Activated CD8-positive, alpha-beta memory T cell treated with anti-CD3 and anti-CD28 coated beads, Interleukin-2, amount 50 U/mL, for 48 hours (primary cell): ENCODE measurements at regions not wholly inside any gene's neighbourhood (a gene's known extent, or its start where the extent isn't known, plus 50 kb on each side); places are given as distances from the start of the nearest gene placed in this dataset.

Experiments used
- DNase-seq: peaks from one replicate; pipeline ENCODE4 v3.0.0-alpha.2; 2020

DNA sequence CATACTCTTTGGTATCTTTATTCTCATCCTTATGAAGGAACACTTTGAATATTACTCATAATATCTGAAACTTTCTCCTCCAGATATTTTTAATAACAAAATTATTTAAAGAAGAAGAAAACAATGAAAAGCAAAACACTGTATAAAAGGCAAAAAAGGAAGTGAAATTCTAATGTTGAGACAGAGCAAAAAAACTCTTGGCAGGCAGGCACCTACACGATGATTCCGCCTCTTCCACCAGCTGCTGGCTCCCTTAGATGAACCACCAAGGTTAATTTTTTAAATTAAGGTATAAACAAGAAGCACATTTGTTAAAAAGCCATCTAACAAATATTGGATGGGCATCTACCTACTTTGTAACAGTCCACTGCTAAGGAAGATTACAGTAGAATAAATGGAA, 434.7 kb downstream of the EPHA4 start:
- DNase-seq, result no peak

DNA sequence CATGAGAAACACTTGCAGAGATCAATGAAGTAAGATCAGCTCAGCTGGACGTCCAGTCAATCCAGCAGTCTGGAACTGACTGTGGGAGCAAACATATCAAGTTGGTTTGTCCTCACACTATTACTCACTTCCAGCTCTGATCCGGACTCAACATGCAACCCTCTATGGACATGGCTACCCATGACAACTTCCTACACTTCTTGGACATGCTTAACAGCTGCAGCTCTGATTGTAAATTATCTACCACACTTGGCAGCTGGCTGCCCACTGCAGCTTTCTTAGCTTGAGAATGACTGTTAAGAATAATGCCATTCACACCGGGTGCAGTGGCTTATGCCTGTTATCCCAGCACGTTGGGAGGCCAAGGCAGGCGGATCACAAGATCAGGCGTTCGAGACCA, 429.8 kb downstream of the EPHA4 start:
- no peak for DNase-seq

GRCh38 chr2:221143231-221143630, 428.9 kb downstream of the EPHA4 start:
- no peak for DNase-seq

DNA sequence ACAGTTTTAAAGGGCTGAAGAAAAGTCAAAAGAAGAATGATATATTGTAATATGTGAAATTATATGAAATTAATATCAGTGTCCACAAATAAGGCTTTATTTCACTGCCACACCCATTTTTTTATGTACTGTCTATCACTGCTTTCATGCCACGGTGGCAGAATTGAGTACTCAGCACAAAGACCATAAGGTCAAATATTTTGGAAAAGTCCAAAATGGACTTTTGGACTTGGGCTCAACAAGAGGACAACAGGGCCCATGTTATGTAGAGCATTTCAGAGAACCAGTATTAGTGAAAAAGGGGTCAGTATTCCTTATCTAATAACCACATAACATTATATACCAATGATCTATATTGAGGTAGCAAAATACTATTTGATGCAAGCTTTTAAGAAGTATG, 427.2 kb downstream of the EPHA4 start:
- DNase-seq, result no peak

DNA sequence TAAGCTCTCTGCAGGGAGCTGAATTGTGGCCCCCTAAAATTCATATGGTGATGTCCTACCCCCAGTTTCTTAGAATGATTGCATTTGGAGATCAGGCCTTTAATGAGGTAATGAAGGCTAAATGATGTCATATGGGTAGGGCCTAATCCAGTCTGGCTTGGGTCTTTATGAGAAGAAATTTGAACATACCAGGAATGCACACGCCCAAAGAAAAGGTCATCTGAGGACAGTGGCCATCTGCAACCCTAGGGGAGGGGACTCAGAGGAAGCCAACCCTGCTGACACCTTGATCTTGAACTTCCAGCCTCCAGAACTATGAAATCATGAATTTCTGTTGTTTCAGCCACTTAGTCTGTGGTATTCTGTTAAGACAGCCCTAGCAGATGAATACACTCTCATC, 426.7 kb downstream of the EPHA4 start:
- no peak for DNase-seq

DNA sequence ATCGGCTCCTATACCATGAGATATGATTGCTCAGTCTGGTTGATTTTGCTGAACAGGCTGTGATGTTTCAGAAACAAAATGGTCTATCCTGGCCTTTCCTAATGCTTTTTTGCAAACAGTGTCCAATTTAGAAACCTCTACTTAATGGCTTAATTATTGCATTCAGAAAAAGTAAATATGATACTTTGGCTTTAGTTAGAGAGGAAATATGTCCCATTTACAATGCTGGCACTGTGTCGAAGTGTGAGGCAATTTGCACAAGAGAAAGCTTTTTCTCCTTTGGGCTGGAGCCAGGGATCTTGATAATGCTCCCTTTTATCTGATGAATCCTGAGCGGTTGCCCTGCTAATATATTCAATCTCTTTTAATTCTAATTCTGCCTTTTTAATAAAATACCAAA, 418.9 kb downstream of the EPHA4 start:
- DNase-seq, result no peak

DNA sequence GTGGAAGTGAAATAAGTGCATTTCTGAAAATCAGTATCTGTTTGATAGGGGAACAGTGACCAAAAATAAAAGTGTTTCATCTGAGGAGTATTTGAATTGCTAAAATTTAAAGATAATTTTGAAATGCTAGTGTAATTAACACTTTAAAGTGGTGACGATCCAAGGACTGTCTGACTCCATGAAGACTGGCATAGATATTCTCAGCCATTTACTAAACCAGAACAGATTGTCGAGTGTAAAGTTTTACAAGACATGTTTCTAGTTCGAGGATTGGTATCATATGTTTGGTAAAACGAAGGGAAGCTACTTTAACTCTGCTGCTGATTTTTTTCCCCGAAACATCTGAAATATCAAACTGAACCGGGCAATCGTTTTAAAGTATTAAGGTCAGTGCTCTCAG, 417.9 kb downstream of the EPHA4 start:
- no peak for DNase-seq

DNA sequence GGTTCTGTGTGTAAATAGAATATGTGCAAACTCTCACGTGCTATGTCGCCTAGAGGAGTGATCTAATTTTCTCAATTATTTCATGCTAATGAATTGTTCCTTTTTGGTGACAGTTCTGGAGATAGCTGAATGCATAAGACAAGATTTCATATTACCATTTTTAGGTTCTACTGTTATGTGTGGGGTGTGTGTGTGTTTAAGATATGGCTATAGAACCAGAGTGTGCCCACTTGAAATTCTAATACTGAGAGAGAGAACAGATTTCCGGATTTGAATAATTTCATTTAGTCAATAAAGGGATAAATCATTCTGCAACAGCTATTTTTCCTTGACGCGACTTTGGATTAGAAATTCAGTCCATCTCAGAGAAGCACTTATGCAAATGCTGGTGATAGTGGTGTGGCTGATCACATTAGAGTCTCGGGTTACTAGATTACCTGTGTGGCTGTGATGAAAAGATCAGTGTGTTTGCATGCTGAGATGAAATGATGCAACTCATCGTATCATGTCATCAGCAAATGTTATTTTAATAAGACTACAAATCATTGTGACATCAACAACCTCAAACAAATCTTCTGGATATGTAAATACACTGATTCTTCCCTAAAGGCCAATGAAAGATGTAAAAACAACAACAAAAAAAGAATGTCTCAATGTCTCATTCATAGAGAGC, 415.9 kb downstream of the EPHA4 start:
- DNase-seq, result no peak

DNA sequence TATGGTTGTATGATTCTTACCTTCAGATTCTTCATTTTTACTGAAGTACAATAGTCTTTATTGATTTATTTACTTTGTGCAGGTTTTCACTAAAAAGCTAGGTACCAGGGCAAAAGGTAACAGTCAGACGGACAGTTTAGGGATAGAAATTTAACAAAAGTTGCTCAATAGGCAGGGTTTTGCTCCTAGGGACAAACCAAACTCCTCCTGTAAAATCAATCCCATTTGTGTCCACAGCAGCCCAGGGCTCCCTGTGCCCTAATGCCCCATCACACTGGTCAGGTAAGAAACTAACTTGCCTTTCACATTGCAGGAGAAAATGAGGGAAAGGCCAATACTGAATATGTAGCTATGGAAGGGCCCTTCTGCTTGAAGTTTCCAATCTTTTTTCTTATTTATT, 410.9 kb downstream of the EPHA4 start:
- DNase-seq, result no peak

DNA sequence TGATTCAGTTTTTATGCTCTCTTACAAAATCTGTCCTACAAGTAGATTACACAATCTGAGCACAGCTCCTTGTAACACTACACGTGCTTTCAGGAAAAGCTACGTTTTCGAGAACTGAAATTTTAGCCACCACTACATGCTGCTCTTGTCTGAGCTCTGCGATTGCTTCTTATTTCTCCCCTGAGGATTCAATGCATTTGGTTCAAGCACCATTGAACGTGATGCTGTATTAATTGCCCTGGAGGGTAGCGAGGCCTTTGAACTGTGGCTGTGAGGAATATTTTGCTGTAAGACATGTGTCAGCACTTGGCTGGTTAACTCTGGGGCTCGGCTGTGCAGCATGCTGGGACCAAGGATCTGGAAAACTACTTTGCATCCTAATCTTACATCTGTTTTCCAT, 405.8 kb downstream of the EPHA4 start:
- DNase-seq, result no peak

DNA sequence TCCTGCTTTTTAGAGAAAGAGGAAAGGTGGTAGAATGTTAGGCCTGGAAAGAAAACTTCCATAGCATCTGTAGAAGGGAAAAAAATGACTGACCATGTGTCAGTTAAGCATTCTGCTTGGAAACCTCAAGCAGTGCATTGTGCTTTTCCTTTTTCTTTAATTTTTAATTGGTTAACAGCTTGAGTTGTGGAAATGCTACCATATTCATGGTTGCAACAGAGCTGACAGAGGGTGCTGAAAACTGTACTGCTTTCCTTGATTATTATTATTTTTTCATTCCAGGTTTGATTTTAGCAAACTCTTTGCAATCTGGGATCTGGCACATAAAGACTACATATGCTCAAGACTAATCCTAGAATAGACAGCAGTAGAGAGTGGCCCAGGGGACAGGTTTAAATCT, 404.5 kb downstream of the EPHA4 start:
- no peak for DNase-seq

DNA sequence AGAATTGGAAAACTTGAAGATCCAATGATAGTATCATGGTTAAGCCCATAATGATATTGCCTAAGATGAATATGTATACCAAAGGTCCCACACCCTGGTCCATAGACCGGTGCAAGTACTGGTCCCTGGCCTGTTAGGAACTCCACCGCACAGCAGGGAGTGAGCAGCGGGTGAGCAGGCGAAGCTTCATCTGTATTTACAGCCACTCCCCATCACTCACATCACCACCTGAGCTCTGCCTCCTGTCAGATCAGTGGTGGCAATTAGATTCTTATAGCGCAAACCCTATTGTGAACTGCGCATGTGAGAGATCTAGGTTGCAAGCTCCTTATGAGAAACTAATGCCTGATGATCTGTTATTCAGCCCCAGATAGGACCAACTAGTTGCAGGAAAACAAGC, 402.4 kb downstream of the EPHA4 start:
- no peak for DNase-seq

GRCh38 chr2:221170548-221170947, 401.6 kb downstream of the EPHA4 start:
- no peak for DNase-seq

- no peak for DNase-seq
Measured at GRCh38 chr2:221176667-221177066, 395.4 kb downstream of the EPHA4 start.

GRCh38 chr2:221178139-221178538, 394.0 kb downstream of the EPHA4 start:
- DNase-seq, result no peak

DNA sequence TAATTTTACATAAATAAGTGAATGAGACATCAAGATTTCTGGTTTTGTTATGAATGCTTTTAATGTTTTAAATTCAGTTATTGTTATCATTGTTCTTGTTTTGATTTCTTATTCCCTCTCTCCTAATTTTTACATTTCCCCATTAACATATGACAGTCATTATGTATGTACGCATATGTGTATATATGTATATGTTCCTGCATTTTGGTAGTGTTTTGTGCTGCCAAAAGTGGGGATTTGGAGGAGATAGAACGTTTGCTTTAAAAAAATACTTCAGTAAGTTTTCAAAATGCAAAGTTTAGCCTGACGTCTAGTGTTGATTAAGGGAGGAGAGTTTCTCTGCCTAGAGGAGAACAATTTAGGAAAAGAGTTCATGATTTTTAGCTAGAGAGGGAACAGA, 385.2 kb downstream of the EPHA4 start:
- no peak for DNase-seq

- DNase-seq, result no peak
Measured at GRCh38 chr2:221189431-221190067, 382.6 kb downstream of the EPHA4 start.

DNA sequence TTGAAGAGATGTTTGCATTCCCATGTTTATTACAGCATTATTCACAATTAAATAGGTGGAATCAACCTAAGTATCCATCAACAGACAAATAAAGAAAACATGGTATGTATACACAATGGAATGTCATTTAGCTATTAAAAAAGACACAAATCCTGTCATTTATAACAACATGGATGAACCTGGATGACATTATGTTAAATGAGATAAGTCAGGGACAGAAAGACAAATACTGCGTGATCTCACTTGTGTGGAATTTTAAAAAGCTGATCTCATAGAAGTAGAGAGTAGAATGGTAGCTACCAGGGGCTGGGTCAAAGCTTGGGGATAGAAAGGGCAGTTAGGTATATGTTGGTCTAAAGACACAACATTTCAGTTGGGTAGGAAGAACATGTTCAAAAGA, 376.3 kb downstream of the EPHA4 start:
- DNase-seq, result no peak

GRCh38 chr2:221197225-221197856, 374.8 kb downstream of the EPHA4 start:
- DNase-seq, result no peak

DNA sequence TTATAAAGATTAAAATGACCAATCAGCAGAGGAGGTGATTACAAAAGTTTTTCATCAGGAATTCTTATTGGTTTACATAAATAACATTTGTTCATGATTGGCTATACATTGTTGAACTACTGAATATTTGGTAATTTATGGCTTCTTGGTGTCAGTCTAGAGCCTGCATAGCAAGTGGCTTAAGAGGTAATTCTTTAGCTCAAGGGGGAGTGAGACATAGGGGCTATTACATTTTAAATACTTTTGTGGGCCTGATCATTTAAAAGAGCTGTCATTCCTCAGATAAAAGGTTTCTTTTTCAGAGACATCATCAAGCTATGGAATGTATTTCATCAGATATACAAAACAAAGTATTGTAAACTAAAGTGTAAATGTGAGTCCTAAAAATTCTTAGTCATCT, 373.8 kb downstream of the EPHA4 start:
- no peak for DNase-seq

- DNase-seq, result no peak
Measured at GRCh38 chr2:221200184-221200839, 371.8 kb downstream of the EPHA4 start.

DNA sequence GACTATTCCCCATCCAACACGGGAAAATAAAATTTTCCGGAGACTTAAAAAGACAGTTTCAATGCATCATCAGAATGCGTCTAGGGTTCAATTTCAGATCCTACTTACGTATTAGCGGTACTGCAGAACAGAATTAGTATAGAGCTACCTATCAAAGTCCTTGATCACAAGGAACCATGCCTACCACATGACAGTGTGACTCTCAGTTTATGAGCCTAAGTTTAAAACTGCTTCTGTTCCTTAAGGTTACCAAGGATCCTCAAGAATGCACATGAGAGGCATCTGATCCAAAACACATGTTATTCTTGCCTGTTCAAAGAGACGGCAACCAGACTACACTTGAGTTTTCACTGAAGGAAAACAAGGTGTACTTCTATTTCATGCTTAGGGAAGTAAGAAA, 369.7 kb downstream of the EPHA4 start:
- DNase-seq, result no peak

DNA sequence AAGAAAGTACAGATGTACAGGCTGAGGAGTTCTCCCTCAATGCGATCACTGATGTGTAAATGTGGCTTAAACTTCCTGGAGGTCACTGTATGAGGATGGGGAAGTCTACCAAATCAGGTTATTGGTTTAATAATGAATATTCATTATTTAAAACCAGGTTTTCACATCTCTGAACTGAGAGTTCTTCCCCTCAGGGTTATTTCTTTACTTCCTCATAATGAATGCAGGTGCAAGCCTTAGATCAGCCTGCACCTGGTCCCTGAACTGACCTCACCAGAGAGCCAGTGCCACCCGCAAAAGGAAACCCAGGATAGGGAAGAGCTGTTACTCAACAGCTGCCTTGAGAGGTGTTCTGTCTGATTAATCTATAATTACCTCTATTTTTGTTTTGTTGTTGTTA, 369.0 kb downstream of the EPHA4 start:
- DNase-seq, result no peak

- no peak for DNase-seq
Measured at GRCh38 chr2:221203856-221204255, 368.2 kb downstream of the EPHA4 start.
